ENCODE measurements at regions not wholly inside any gene's neighbourhood (a gene's known extent, or its start where the extent isn't known, plus 50 kb on each side); places are given as distances from the start of the nearest gene placed in this dataset.
A peak's percentile ranks its signal among the peaks of the same experiment; 100 is the strongest.

- Histone ChIP-seq H3K36me3 (no peaks in the 10 kb centered on the region), H3K27ac (no peak overlapping the region), H3K4me3 (no peak overlapping the region), H3K27me3 (no peaks in the 10 kb centered on the region), H3K9me3 (no peaks in the 10 kb centered on the region), H3K4me1 (peaks cover 0 to 25% (median 7%) of the 10 kb centered on the region in 9 donors)
- intact Hi-C loops (cut with DNase I), result no loop called here
- TF ChIP-seq CTCF (IDR thresholded peaks at IDR 0.05), result no peak
- ATAC-seq (no peak), DNase-seq (no peak)
- WGBS, 2 donors, result 90 to 100% methylated on average over 2 of the region's 2 CpGs
Observed at GRCh38 chr7:50860598-50860997, 77.9 kb upstream of the GRB10 start.

- ATAC-seq (no peak), DNase-seq (no peak)
- no peak overlapping the region for H3K27ac ChIP-seq
- no peaks in the 10 kb centered on the region for H3K27me3 ChIP-seq
- intact Hi-C loops (cut with DNase I), result no loop called here
- H3K9me3 ChIP-seq, result no peaks in the 10 kb centered on the region
- H3K36me3 ChIP-seq, result no peaks in the 10 kb centered on the region
- 92 to 96% methylated on average over 5 of the region's 5 CpGs for WGBS, 2 donors
- H3K4me3 ChIP-seq, result no peak overlapping the region
- no peak for TF ChIP-seq CTCF (IDR thresholded peaks at IDR 0.05)
- H3K4me1 ChIP-seq, result peaks cover 0 to 21% (median 5%) of the 10 kb centered on the region in 9 donors
Observed at GRCh38 chr7:50860174-50860573, 77.5 kb upstream of the GRB10 start.

GRCh38 chr7:50858528-50859245, 76.0 kb upstream of the GRB10 start:
- no peak for ATAC-seq
- H3K27me3 ChIP-seq, result no peaks in the 10 kb centered on the region
- 94 to 99% methylated on average over 4 of the region's 4 CpGs for WGBS, 2 donors
- no peak for DNase-seq
- intact Hi-C loops (cut with DNase I), result no loop called here
- H3K36me3 ChIP-seq, result no peaks in the 10 kb centered on the region
- TF ChIP-seq CTCF (IDR thresholded peaks at IDR 0.05), result no peak
- H3K4me1 ChIP-seq, result peaks cover 0 to 18% (median 3%) of the 10 kb centered on the region in 9 donors
- H3K27ac ChIP-seq, result no peak overlapping the region
- H3K9me3 ChIP-seq, result no peaks in the 10 kb centered on the region
- no peak overlapping the region for H3K4me3 ChIP-seq

- H3K36me3 ChIP-seq, result no peaks in the 10 kb centered on the region
- no peaks in the 10 kb centered on the region for H3K27me3 ChIP-seq
- ATAC-seq (peak in 4 of 8 donors; percentile 45 to 68 (median 58)), DNase-seq (peak; percentile 27 to 41)
- WGBS, 2 donors, result 76 to 81% methylated on average over 6 of the region's 6 CpGs
- no peak overlapping the region for H3K27ac ChIP-seq
- intact Hi-C loops (cut with DNase I), result no loop called here
- peaks cover 0 to 18% (median 3%) of the 10 kb centered on the region in 9 donors for H3K4me1 ChIP-seq
- no peak for TF ChIP-seq CTCF (IDR thresholded peaks at IDR 0.05)
- no peaks in the 10 kb centered on the region for H3K9me3 ChIP-seq
- no peak overlapping the region for H3K4me3 ChIP-seq
Observed at GRCh38 chr7:50857804-50858489, 75.3 kb upstream of the GRB10 start.

Measured in heart right ventricle (tissue), 16 donors.